H1 (cell line): ENCODE measurements at regions not wholly inside any gene's neighbourhood (a gene's known extent, or its start where the extent isn't known, plus 50 kb on each side); places are given as distances from the start of the nearest gene placed in this dataset.
"Not testable (repeated sequence)": the region's sequence is repeated elsewhere in the genome, so short reads cannot be mapped to it uniquely, and the experiment has no call there.

ENCODE experiments used
- CTCF ChIA-PET: fragments of 300-600 bp; sonication (Branson Sonifier 250); formaldehyde crosslinking; loops from one replicate; lab custom pipeline; 2021; ENCODE audit not compliant: partially characterized antibody; lab: Charles Lee
- POLR2A ChIA-PET: fragments of 300-600 bp; sonication (Branson Sonifier 250); formaldehyde crosslinking; loops from one replicate; lab custom pipeline; 2021; ENCODE audit warnings: inconsistent platforms; ENCODE audit not compliant: partially characterized antibody; lab: Charles Lee
- DNase-seq, 2 experiments: peaks; one replicate each; pipeline versions ENCODE4 v3.0.0 to v3.0.0-alpha.2; 2010 to 2022; ENCODE audit warnings: low spot score in 2 of 2, low read depth in 1 of 2, mixed read lengths in 1 of 2
- FAIRE-seq: peaks from 2 replicates; lab custom pipeline; 2011; peaks lifted over from hg19 to GRCh38; lab: Jason Lieb, UNC
- H2AFZ ChIP-seq: 2 replicates; pipeline ENCODE4 v1.8.1; 2012; ENCODE audit warnings: low read length, inconsistent platforms
- H2AK5ac ChIP-seq: 2 replicates; pipeline ENCODE4 v1.6.1; 2013; ENCODE audit warnings: low read depth, low read length
- H2BK120ac ChIP-seq: replicated peaks from 2 replicates; pipeline ENCODE3; 2013; ENCODE audit warnings: low read depth, low read length, inconsistent platforms
- H2BK12ac ChIP-seq: 2 replicates; pipeline ENCODE4 v1.6.1; 2013; ENCODE audit warnings: low read depth, low read length
- H2BK15ac ChIP-seq: 2 replicates; pipeline ENCODE4 v1.6.1; 2013; ENCODE audit warnings: low read length
- H2BK20ac ChIP-seq: 2 replicates; pipeline ENCODE4 v1.6.1; 2013; ENCODE audit warnings: low read length
- H2BK5ac ChIP-seq: 2 replicates; pipeline ENCODE4 v1.6.1; 2013; ENCODE audit warnings: low read depth, low read length
- H3K14ac ChIP-seq: 2 replicates; pipeline ENCODE4 v1.6.1; 2013; ENCODE audit warnings: inconsistent platforms; ENCODE audit not compliant: insufficient read length
- H3K18ac ChIP-seq: 2 replicates; pipeline ENCODE4 v1.6.1; 2013; ENCODE audit warnings: low read length; ENCODE audit errors: extremely low read depth
- H3K23ac ChIP-seq: 2 replicates; pipeline ENCODE4 v1.6.1; 2013; ENCODE audit warnings: inconsistent platforms; ENCODE audit not compliant: insufficient read length
- H3K23me2 ChIP-seq: 2 replicates; pipeline ENCODE4 v1.6.1; 2013; ENCODE audit warnings: low read depth, low read length
- H3K27ac ChIP-seq: 2 replicates; pipeline ENCODE4 v1.6.1; 2011; ENCODE audit warnings: low read depth, low read length, inconsistent platforms
- H3K27me3 ChIP-seq, 4 experiments: replicated peaks in 1 of 4; 1 replicate in 1 of 4; 2 replicates in 3 of 4; pipeline versions ENCODE4 v1.6.1 to v1.8.1; 2011 to 2013; ENCODE audit warnings: low read length in 3 of 4, mild to moderate bottlenecking in 3 of 4, inconsistent platforms in 2 of 4, mixed read lengths in 2 of 4, moderate library complexity in 1 of 4; ENCODE audit not compliant: control insufficient read depth in 3 of 4, insufficient read depth in 3 of 4; ENCODE audit errors: extremely low read depth in 1 of 4
- H3K36me3 ChIP-seq, 4 experiments: 2 replicates each; pipeline versions ENCODE4 v1.6.1 to v1.8.1; 2011 to 2013; ENCODE audit warnings: mild to moderate bottlenecking in 4 of 4, low read length in 3 of 4, moderate library complexity in 2 of 4, control low read depth in 1 of 4, inconsistent platforms in 1 of 4; ENCODE audit not compliant: insufficient read depth in 4 of 4, control insufficient read depth in 2 of 4
- H3K4ac ChIP-seq: replicated peaks from 2 replicates; pipeline ENCODE3; 2013; ENCODE audit warnings: low read length, low read depth, mixed read lengths, inconsistent platforms; ENCODE audit not compliant: insufficient read length
- H3K4me1 ChIP-seq, 4 experiments: replicated peaks in 1 of 4; 1 replicate in 1 of 4; 2 replicates in 3 of 4; pipeline versions ENCODE4 v1.6.1 to v1.8.1; 2011 to 2013; ENCODE audit warnings: low read length in 3 of 4, inconsistent platforms in 2 of 4, mixed read lengths in 1 of 4; ENCODE audit not compliant: insufficient read depth in 4 of 4, control insufficient read depth in 3 of 4
- H3K4me2 ChIP-seq, 2 experiments: 2 replicates each; pipeline versions ENCODE4 v1.6.1 to v1.8.1; 2011 to 2013; ENCODE audit warnings: low read depth in 2 of 2, low read length in 2 of 2, control low read depth in 1 of 2, inconsistent platforms in 1 of 2, mild to moderate bottlenecking in 1 of 2; ENCODE audit not compliant: insufficient read depth in 1 of 2
- H3K4me3 ChIP-seq, 4 experiments: fragments of 200-600, 300-600 bp in 1 of 4; sonication (generic), shearing (Covaris generic), sonication (Bioruptor Twin) in 1 of 4; 2 replicates each; pipeline versions ENCODE4 v1.5.1 to v1.8.1; 2011 to 2016; ENCODE audit warnings: low read length in 4 of 4, low read depth in 3 of 4, control low read depth in 2 of 4, inconsistent platforms in 2 of 4, mild to moderate bottlenecking in 2 of 4, mixed read lengths in 1 of 4, moderate library complexity in 1 of 4; ENCODE audit not compliant: insufficient read depth in 2 of 4; ENCODE audit errors: extremely low read depth in 1 of 4
- H3K56ac ChIP-seq: replicated peaks from 2 replicates; pipeline ENCODE3; 2013; ENCODE audit warnings: low read depth, mild to moderate bottlenecking, mixed read lengths, low read length, inconsistent platforms; ENCODE audit not compliant: insufficient read length
- H3K79me1 ChIP-seq: 2 replicates; pipeline ENCODE4 v1.6.1; 2013; ENCODE audit warnings: low read depth, low read length, control low read depth
- H3K79me2 ChIP-seq, 2 experiments: 2 replicates each; pipeline versions ENCODE4 v1.6.1 to v1.8.1; 2012 to 2013; ENCODE audit warnings: low read length in 2 of 2, mild to moderate bottlenecking in 2 of 2, inconsistent platforms in 1 of 2; ENCODE audit not compliant: insufficient read depth in 2 of 2, control insufficient read depth in 1 of 2
- H3K9ac ChIP-seq, 4 experiments: replicated peaks in 1 of 4; 1 replicate in 1 of 4; 2 replicates in 3 of 4; pipeline versions ENCODE4 v1.6.1 to v1.8.1; 2011 to 2013; ENCODE audit warnings: low read depth in 3 of 4, low read length in 3 of 4, control low read depth in 2 of 4, mild to moderate bottlenecking in 2 of 4, moderate library complexity in 2 of 4, inconsistent platforms in 1 of 4; ENCODE audit errors: extremely low read depth in 1 of 4
- H3K9me3 ChIP-seq, 2 experiments: 2 replicates each; pipeline versions ENCODE4 v1.6.1 to v1.8.1; 2012 to 2013; ENCODE audit warnings: mild to moderate bottlenecking in 2 of 2, moderate library complexity in 2 of 2, control low read depth in 1 of 2, inconsistent platforms in 1 of 2, low read depth in 1 of 2, low read length in 1 of 2, mixed read lengths in 1 of 2; ENCODE audit not compliant: insufficient read depth in 2 of 2
- H4K20me1 ChIP-seq, 2 experiments: replicated peaks in 1 of 2; 2 replicates each; pipeline versions ENCODE3 to v1.8.1; 2011 to 2013; ENCODE audit warnings: inconsistent platforms in 2 of 2, low read length in 2 of 2, mild to moderate bottlenecking in 1 of 2; ENCODE audit not compliant: insufficient read depth in 2 of 2, control insufficient read depth in 1 of 2
- H4K5ac ChIP-seq: 2 replicates; pipeline ENCODE4 v1.6.1; 2013; ENCODE audit warnings: low read length, low read depth, mixed read lengths, inconsistent platforms; ENCODE audit not compliant: insufficient read length
- H4K8ac ChIP-seq: 2 replicates; pipeline ENCODE4 v1.8.0; 2013; ENCODE audit warnings: mild to moderate bottlenecking, moderate library complexity, low read length, inconsistent platforms; ENCODE audit not compliant: insufficient read depth; ENCODE audit errors: extremely low read depth
- H4K91ac ChIP-seq: replicated peaks from 2 replicates; pipeline ENCODE3; 2013; ENCODE audit warnings: low read length, mixed read lengths, inconsistent platforms; ENCODE audit not compliant: insufficient read length
- WGBS, 2 experiments: shearing (Covaris generic) in 1 of 2; methylation state at CpG; one replicate each; pipeline versions ENCODE4 v1.1.6 to v1.1.7; 2013 to 2015; ENCODE audit warnings: low lambda C conversion rate in 2 of 2, mixed read lengths in 2 of 2, inconsistent platforms in 1 of 2, low coverage in 1 of 2, missing lambda C conversion rate in 1 of 2; ENCODE audit not compliant: insufficient replicate concordance in 2 of 2, insufficient coverage in 1 of 2, insufficient read length in 1 of 2; ENCODE audit errors: extremely low coverage in 1 of 2, missing lambda C conversion rate in 1 of 2; 5-methylcytosine and 5-hydroxymethylcytosine counted together

DNA sequence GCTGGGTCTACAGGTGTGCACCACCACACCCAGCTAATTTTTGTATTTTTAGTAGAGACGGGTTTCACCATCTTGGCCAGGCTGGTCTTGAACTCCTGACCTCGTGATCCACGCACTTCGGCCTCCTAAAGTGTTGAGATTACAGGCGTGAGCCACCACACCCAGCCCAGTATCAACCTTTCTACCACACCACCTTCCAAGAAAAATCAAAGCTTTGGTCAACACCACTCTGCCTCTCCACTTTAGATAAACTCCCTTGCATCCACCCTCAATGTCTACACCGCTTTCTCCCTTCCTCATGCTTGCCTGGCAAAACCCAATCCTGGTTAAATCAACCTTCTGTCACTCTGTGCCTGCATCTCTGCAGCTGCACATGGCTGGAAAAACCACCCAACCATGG lies 112.2 kb downstream of the TNFAIP3 start:
- H4K91ac ChIP-seq, H3K9ac ChIP-seq, H4K5ac ChIP-seq, POLR2A ChIA-PET, DNase-seq, H2AK5ac ChIP-seq, H3K23me2 ChIP-seq, H2BK15ac ChIP-seq, H3K4me3 ChIP-seq, H2BK5ac ChIP-seq, H3K14ac ChIP-seq, H3K79me1 ChIP-seq, FAIRE-seq, H3K18ac ChIP-seq, H3K4ac ChIP-seq, H3K9me3 ChIP-seq, H2BK12ac ChIP-seq, H2AFZ ChIP-seq, H3K56ac ChIP-seq, H3K23ac ChIP-seq, H3K36me3 ChIP-seq, H4K8ac ChIP-seq, H3K4me1 ChIP-seq, H3K27ac ChIP-seq, H2BK120ac ChIP-seq, H3K4me2 ChIP-seq, H2BK20ac ChIP-seq, H3K79me2 ChIP-seq, H4K20me1 ChIP-seq, H3K27me3 ChIP-seq: not testable (repeated sequence)
- CTCF ChIA-PET, result interaction anchor here (1.3 to 2.4 kb wide), 3 partner anchors 11 to 34 kb away, joined by 3 to 6 read pairs (median 3); no protein-coding TSS in a partner anchor
- 83% methylated on average over 6 of the region's 6 CpGs; no CpG with 5 or more reads in 1 of the 2 experiments for WGBS, 2 experiments
